ENCODE measurements at regions not wholly inside any gene's neighbourhood (a gene's known extent, or its start where the extent isn't known, plus 50 kb on each side); places are given as distances from the start of the nearest gene placed in this dataset.

GRCh38 chr2:226618875-226619605, 180.6 kb downstream of the IRS1 start:
- DNase-seq: no peak

- DNase-seq: no peak
These were observed 181.1 kb downstream of the IRS1 start for GRCh38 chr2:226618544-226618874.

DNA sequence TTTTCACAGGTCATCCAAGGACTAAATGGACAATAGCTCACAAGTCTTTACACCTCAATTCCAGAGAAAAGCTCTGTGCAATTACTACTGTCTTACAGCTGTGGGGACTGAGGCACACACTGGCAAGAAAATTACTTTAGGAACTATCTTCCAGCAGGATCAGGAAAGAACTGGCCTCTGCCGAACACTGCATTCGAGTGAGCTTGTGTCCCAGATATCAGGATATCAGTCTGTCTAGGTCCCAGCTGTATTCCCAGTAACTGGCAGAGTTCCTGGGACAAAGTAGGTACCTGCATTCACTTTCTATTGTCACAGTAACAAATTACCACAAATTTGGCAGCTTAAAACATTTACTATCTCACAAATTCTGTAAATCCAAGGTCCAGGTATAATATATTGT, 183.7 kb downstream of the IRS1 start:
- no peak for DNase-seq

- DNase-seq: no peak
These were observed 187.7 kb downstream of the IRS1 start for GRCh38 chr2:226611944-226612318.

GRCh38 chr2:226611196-226611943, 188.2 kb downstream of the IRS1 start:
- no peak for DNase-seq

DNA sequence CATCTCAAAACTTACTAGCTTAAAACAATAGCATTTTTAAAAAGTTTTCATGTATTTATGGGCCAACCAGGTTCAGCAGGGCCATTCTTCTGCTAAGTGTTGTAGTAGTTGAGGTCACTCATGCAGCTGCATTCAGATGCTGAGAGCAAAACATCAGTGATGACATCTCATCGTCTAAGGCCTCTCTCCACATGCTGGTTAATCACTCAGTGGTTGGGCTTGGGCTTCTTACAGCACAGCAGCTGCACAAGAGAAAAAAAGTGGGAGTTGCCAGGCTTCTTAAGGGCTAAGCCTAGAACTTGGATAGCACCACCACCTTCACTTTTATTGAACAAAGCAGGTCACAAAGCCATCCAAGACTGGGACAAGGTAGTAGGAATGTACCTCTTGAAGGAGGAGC, 190.3 kb downstream of the IRS1 start:
- DNase-seq: no peak

GRCh38 chr2:226608451-226608850, 191.2 kb downstream of the IRS1 start:
- DNase-seq: no peak

- no peak for DNase-seq
These were observed 192.2 kb downstream of the IRS1 start for GRCh38 chr2:226607379-226607778.

DNA sequence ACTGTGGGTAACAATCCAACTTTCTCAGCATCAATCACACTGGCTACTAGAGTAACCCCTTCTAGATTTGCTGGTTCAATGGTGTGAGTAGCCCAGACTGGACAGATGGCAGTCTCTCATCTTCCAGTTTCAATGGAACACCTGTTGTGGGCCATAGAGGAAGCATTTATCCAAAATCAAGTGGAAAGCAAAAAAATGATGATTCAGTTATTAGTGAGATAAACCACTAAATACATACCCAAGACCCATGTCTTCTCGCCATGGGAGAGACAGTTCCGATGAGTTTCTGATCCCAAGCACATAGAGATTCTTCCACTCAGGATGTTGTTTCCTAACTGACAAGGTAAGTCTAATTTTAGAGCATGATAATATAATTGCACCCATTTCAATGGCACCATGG, 194.0 kb downstream of the IRS1 start:
- DNase-seq: no peak

DNA sequence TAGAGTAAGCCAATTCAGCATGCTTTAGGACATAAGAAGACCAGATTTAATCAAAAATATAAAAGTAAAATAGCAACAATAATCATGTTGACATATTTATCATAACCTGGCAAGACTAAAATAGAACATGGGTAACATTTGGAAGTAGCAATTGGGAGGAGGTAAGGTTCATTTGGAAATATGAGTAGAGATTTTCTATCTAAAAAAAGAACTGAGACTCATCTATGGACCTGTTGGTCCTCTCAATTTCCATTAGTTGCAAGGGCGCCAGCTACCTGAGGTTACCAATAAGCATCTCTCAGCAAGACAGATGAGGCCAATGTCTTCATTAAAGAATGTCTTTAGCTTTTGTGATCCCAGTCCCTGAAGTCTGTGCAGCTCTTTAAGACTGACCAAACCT, 196.0 kb downstream of the IRS1 start:
- no peak for DNase-seq

GRCh38 chr2:226601881-226602662, 197.5 kb downstream of the IRS1 start:
- no peak for DNase-seq

DNA sequence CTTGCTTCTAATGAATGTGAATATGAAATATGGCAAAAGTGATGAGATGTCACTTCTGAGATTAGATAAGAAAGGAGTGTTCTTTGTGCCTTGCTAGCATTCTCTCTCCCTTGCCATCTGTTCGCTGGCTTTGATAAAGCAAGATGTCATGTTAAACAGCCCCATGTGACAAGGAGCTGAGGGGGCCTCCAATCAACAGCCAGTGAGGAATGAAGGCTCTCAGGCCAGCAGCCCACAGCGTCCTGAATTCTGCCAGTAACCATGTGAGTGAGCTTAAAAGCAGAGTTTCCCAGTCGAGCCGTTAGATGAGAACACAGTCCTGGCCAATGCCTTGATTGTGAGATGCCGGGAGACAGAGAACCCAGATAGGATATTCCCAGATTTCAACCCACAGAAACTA, 198.8 kb downstream of the IRS1 start:
- no peak for DNase-seq

GRCh38 chr2:226600184-226600583, 199.4 kb downstream of the IRS1 start:
- no peak for DNase-seq

- no peak for DNase-seq
These were observed 210.6 kb downstream of the IRS1 start for GRCh38 chr2:226589043-226589442.

GRCh38 chr2:226585130-226585561, 214.5 kb downstream of the IRS1 start:
- no peak for DNase-seq

- no peak for DNase-seq
These were observed 215.0 kb downstream of the IRS1 start for GRCh38 chr2:226584518-226585055.

DNA sequence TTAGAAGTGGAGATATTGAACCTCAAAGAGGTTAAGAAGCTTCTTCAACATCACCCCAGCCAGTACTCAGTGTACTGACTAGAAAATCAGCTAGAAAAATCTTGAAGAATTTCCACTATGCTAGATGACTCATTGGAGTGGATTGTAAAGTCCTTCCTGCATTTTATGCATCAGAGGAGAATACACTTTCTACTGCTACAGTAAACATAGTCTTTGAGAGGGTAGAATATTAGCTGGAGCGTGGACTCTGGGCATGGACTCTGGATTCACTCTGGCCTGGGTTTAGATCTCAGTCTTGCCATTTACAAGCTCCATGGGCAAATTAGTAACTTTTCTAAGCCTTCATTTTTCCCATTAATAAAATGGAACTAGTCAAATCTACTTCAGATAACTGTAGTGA, 215.9 kb downstream of the IRS1 start:
- no peak for DNase-seq

GRCh38 chr2:226581661-226582060, 218.0 kb downstream of the IRS1 start:
- DNase-seq: no peak

DNA sequence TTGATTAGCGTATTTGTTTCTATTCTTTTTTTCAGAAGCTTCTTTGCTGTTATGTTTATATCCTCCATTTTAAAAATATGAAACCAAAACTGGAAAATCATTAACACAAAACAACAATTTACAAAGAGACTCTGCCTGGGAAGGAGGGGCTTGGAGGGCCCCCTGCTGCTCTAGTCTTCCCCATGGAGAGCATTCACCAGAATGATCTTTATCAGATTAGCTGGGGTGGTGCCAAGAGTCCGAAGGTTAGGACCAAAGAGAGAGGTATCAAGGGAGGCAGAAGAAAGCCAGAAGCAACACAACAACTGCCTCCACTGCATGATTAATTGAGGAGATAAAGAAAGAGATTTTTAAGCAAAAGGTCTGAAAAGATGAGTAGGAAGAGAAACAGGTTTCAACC, 218.6 kb downstream of the IRS1 start:
- no peak for DNase-seq

DNA sequence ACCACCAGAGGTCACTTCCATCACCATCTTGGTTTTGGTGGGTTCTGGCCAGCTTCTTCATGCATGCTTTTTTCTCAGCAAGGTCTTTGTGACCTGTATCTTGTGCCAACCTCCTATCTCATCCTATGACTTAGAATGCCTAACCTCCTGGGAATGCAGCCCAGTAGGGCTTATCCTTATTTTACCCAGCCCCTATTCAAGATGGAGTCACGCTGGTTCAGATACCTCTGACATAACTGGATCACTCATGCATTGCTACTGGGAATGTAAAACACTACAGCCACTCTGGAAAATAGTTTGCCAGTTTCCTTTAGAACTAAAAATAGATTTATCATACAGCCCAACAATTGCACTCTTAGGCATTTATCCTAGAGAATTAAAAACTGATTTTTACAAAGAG, 219.2 kb downstream of the IRS1 start:
- no peak for DNase-seq

DNA sequence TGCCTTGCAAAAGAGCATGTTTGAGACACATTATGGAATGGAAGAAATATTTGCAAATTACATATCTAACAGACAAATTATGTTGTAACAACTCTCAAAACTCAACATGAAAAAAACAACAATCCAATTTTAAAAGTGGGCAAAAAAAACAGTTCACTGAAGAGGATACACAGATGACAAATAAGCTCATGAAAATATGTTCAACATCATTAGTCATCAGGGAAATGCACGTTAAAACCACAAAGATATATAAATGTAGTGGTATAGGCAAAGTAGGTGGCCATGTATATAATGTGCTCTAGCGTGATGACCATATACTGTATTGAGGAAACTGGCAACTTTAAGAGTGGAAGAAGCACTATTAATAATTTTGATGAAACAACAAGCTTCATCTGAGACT, 220.1 kb downstream of the IRS1 start:
- no peak for DNase-seq

GRCh38 chr2:226578879-226579278, 220.7 kb downstream of the IRS1 start:
- DNase-seq: no peak

GRCh38 chr2:226578373-226578772, 221.2 kb downstream of the IRS1 start:
- DNase-seq: no peak

DNA sequence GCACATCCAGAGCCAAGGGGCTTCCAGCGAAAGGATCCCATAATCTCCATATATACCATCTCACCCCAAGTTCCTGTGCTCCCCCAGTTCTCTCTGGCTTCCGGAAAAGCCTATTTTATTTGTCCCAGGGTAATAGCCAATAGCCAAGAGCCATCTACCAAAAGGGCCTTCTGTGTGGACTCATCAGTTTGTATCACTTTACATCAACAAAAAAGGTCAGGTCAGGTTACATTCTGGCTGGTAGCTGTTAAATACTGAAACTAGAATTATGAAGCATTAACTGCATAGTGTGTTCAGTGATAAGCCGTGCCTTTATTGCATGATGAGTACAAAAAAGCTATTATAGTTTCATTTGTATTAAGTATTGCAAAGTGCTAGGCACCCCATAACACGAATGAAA, 223.7 kb downstream of the IRS1 start:
- DNase-seq: no peak
